Kidney glomerular epithelial cell (primary cell): ENCODE measurements at regions not wholly inside any gene's neighbourhood (a gene's known extent, or its start where the extent isn't known, plus 50 kb on each side); places are given as distances from the start of the nearest gene placed in this dataset.
"Not testable (repeated sequence)": the region's sequence is repeated elsewhere in the genome, so short reads cannot be mapped to it uniquely, and the experiment has no call there.

Source experiments
- DNase-seq: peaks from one replicate; lab custom pipeline; 2025; lab: John Stamatoyannopoulos, UW

- no peak for DNase-seq
Measured at GRCh38 chr11:15660496-15660895, 545.8 kb downstream of the INSC start.

GRCh38 chr11:15662285-15662684 is 547.6 kb downstream of the INSC start:
- DNase-seq = no peak

GRCh38 chr11:15663777-15664218 is 549.1 kb downstream of the INSC start:
- DNase-seq = no peak

DNA sequence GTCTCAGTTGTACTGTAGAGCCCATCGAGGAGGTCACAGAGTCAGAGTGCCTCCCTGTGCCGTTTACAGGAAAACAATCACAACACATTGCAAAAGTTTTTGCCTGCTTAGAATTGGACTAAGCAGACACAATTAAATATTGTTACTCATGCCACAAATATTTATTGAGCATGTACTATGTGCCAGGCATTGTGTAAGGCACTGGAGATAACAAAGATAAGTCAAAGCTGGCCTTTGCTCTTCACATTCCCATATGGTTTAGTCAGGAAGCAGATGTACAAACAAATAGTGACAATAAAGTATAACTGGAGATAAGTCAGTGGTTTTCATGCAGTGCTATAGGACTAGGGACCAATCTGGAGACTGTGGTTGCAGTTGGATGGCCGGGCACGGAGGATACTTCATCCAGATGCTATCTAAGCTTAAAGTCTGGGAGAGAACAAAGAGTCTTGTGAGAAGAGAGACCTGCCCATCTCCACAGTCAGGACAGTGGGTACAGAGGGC is 550.7 kb downstream of the INSC start:
- no peak for DNase-seq

DNA sequence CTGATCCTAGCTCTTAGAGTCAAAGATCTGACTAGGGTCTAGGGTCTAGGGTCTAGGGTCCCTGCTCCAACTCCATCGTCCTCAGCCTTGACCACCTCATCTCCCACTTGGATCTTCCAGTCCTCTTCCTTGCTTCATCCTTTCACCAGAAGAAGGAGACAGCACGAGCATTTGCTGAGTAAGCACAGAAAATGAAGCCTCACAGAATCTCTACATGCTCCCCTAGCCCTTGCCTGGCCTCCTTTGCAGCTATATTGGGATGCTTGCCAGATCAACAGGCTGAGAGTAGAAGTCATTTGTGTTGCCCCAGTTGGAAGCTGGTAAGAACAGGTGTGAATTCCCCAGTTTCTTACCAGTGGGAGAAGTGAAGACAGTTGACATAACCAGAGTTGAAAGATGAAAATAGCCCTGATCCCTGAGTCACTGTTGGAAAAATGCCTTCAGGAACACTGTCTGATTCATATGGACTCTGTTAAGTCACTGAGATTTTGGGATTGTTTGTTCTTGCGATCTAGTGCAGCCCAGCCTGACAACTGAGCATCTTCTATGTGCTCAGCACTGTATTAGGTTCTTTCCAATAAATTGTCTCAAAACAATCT is 552.5 kb downstream of the INSC start:
- no peak for DNase-seq

- no peak for DNase-seq
Measured at GRCh38 chr11:15668718-15669117, 554.0 kb downstream of the INSC start.

DNA sequence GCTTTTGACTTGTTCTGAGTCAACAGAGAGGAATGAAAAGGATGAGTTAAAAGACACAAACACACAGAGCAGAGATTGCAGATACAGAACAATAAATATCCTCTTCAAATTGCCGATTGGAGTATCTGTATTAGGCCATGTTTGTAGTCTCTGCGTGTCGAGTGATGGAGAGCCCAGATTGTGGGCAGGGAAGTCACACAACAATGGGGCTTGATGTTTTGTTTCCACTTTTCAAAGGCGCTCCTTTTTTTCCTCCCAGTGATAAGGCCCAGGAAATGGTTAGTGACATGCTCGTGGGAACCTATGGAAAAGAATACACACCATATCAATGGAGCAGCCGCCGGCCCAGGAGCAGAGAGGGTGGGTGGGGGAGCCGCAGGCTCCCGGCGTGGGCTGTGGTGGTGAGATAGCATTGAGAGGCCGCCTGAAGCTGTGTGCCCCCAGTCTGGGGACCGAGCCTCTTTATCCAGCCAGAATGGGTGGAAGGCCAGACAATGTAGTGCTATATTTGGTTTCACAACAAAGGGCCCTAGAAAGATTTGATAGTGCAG is 555.9 kb downstream of the INSC start:
- DNase-seq = no peak

DNA sequence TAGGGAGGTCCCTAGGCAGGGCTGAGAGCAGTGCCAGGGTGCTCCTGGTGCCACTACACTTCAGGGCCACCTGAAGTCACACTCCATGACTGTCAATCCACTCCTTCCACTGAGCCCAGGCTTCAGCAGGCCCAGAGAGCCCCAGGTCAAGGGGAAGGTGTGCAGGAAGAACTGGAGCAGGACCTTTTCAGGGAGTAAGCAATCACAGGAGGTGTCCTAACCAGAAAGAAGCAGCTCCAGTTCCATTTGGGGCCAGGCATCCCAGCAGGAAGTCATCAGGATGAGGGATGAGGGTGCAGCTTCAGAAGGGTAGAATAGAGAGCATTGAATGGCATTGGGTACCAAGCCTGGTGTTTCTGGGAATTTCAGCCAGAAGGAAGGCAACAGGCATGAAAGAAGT is 556.5 kb downstream of the INSC start:
- no peak for DNase-seq

DNA sequence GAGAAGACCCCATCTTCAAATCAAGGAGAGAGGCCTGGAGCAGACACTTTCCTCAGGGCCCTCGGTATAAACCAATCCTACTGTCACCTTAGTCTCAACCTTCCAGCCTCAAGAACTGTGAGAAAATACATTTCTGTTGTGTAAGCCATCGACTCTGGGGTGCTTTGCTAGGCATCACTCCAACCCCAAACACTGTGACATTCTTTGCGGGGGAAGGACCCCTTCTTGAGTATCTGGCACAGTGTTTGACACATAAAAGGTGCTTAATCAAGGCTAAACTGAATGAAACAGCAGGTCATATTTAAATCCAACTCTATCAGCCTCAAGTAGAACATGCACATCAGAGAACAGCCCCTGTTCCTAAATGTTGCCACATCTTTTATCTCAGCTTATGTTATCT is 558.1 kb downstream of the INSC start:
- DNase-seq = no peak

- no peak for DNase-seq
Measured at GRCh38 chr11:15673408-15673831, 558.7 kb downstream of the INSC start.

- no peak for DNase-seq
Measured at GRCh38 chr11:15674756-15675155, 560.0 kb downstream of the INSC start.

DNA sequence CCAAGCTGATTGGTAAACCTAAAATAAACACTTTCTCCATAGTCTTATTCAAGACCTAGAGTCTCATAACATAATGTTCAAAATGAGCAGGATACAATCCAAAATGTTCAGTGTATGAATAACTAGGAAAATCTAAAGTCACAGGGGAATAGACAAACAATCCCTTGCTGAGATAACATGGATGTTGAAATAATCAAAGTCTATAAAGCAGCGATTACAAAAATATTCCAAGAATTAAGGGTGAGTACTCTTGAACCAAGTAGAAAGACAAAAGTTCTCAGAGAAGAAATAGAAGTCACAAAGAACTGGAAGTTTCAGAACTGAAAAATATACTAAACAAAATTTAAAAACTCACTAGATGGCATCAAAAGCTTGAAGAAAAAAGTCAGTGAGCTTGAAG is 561.0 kb downstream of the INSC start:
- DNase-seq = no peak

DNA sequence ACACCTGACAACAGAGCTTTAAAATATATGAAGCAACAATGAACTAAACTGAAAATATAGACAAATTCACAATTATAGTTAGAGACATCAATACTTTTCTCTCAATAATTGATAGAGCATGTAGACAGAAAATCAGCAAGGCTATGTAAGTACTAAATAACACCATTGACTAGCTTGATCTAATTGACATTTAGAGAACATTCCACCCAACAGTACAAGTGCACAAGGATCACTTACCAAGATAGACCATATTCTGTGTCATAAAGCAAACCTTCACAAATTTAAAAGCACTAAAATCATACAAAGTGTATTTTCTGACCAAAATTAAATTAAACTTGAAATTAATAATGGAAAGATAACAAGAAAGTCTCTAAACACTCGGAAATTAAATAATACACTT is 562.5 kb downstream of the INSC start:
- DNase-seq = no peak

DNA sequence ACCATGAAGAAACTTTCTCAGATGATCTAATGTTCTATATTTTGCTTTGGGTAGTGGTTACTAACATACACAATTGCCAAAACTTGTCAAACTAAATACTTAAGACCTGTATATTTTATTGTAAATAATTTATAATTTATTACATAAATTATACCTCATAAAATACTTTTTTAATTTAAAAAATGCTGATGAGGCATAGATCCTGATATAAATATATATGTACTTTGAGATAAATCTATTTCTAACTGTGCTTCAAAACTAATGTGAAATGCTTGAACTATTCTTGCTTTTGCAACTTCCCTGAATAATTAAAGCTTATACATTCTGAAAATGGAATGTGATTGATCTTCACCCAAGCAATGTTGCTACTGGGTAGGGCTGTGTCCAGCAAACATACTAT is 568.8 kb downstream of the INSC start:
- no peak for DNase-seq

GRCh38 chr11:15685306-15685705 is 570.6 kb downstream of the INSC start:
- no peak for DNase-seq

DNA sequence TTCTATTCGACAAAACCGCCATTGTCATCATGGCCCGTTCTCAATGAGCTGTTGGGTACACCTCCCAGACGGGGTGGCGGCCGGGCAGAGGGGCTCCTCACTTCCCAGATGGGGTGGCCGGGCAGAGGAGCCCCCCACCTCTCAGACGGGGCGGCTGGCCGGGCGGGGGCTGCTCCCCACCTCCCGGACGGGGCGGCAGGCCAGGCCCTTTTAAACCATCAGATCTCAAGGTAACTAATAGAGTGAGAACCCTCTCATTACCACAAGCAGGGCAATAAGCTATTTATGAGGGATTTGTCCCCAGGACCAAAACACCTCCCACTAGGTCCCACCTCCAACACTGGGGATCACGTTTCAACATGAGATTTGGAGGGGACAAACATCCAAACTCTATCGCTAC is 571.5 kb downstream of the INSC start:
- not testable (repeated sequence) for DNase-seq

GRCh38 chr11:15687342-15687741 is 572.6 kb downstream of the INSC start:
- no peak for DNase-seq

GRCh38 chr11:15688351-15688792 is 573.6 kb downstream of the INSC start:
- DNase-seq = no peak

- no peak for DNase-seq
Measured at GRCh38 chr11:15690320-15690719, 575.6 kb downstream of the INSC start.

DNA sequence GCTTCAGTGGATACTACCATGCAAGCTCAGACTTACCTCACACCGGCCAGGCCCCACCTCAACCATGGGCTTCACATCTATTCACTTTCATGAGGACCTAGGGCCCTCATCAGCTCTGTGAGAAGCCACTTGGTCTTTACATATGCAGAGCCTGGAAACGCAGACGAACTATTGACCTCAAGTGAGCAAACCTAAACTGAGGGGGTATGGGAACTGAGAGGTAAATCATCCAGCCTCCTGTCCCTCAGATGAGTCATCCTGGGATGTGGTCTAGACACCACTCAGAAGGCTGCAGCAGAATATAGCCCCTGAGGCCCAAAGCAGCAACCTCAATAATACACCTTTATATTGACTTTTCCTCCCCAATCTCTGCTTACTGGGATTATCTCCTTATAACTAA is 578.0 kb downstream of the INSC start:
- DNase-seq = no peak

DNA sequence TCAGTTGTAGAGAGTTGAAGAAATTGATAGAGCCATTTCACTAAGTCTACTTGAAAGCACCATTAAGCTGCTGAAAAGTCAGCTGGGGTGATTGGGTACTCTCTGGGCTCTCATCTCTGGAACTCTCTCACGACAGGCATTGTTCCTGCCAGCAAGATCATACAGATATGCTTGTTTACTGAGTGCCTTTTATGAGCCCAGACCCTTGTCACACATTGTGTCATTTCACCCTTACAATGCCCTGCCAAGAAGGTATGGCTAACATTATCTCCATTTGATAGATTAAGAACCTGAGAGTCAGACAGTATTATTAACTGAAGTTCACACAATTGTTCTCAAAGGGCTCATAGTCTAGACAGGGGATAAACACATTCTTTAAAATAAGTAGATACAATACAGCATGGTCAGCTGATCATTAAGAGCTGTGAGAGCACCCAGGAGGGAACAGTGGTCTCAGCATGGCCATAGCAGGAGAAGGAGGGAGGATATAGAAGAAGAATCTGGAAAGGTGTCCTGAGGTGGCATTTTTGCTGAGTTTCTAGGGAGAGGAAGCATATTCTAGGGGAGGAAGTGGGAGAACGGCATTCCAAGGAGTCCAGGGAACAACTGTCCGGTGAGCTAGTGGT is 580.5 kb downstream of the INSC start:
- no peak for DNase-seq

- no peak for DNase-seq
Measured at GRCh38 chr11:15696069-15696468, 581.3 kb downstream of the INSC start.

DNA sequence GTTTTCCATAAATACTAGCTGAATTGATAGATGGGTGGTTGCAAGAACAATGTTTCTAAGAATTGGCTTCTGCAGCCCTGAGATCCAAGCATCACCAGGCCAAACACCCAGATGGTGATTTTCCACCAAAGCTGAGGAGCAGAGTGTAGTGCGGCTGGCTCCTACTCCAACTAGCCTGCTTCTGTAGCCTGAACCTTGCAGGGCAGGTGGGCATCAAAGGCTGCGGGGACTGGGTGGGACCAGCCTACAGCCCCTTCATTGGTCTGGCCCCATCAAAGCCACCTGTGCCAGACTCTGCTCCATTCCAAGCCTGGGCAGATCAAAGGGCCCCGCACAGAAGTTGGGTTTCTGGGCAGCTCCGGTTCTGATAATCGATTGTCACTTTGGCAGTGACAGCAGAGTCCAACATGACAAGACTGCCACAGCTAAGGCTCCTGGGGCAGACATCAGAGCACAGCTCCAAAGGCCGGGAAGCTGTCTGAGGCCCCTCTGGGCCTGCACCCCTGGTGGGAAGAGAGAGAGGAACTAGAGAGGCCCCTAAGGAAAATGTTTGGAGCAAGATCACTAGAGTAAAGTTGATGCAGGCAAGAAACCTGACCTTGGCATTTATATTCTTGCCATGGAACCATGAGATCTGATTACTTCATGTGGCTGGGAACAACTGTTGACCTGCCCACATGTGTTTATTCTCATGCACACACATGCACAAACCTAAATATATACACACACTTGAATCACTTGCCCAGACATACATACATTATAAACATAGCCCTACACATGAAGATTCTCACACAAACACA is 582.9 kb downstream of the INSC start:
- DNase-seq = no peak
